ENCODE measurements at regions not wholly inside any gene's neighbourhood (a gene's known extent, or its start where the extent isn't known, plus 50 kb on each side); places are given as distances from the start of the nearest gene placed in this dataset.

- no peak overlapping the region for H3K4me2 ChIP-seq (ENCODE audit: low read depth, low read length)
- H3K27ac ChIP-seq (ENCODE audit: low read length): no peak overlapping the region
- H2AFZ ChIP-seq (ENCODE audit: low read length): no peak overlapping the region
- H3K4me3 ChIP-seq (ENCODE audit: low read length): no peak overlapping the region
- H3K4me1 ChIP-seq (ENCODE audit: low read length): no peaks in the 10 kb centered on the region
- H3K9me3 ChIP-seq (replicated peaks; ENCODE audit: insufficient read depth, low read length): no peaks in the 10 kb centered on the region
- no peaks in the 10 kb centered on the region for H3K9me2 ChIP-seq (replicated peaks; ENCODE audit: insufficient read depth, low read length)
- H3F3A ChIP-seq (ENCODE audit: insufficient read depth, low read length): no peaks in the 10 kb centered on the region
- no peaks in the 10 kb centered on the region for H3K27me3 ChIP-seq (replicated peaks; ENCODE audit: insufficient read depth, low read length)
- H4K20me1 ChIP-seq (ENCODE audit: insufficient read depth, low read length): no peaks in the 10 kb centered on the region
- TF ChIP-seq EZH2 (optimal IDR thresholded peaks at IDR 0.05; ENCODE audit: low read depth, low read length) (no peak), CTCF (IDR thresholded peaks at IDR 0.05; ENCODE audit: low read length) (no peak), EZH2phosphoT487 (IDR thresholded peaks at IDR 0.05; ENCODE audit: low read length) (no peak)
- no peaks in the 10 kb centered on the region for H3K79me2 ChIP-seq (ENCODE audit: low read length)
- no peak for DNase-seq
- H3K9ac ChIP-seq (ENCODE audit: low read length): no peak overlapping the region
- H3K36me3 ChIP-seq (replicated peaks; ENCODE audit: insufficient read depth, low read length): no peaks in the 10 kb centered on the region
Observed at GRCh38 chr6:90712114-90712513, 125.2 kb upstream of the MAP3K7 start.

DNA sequence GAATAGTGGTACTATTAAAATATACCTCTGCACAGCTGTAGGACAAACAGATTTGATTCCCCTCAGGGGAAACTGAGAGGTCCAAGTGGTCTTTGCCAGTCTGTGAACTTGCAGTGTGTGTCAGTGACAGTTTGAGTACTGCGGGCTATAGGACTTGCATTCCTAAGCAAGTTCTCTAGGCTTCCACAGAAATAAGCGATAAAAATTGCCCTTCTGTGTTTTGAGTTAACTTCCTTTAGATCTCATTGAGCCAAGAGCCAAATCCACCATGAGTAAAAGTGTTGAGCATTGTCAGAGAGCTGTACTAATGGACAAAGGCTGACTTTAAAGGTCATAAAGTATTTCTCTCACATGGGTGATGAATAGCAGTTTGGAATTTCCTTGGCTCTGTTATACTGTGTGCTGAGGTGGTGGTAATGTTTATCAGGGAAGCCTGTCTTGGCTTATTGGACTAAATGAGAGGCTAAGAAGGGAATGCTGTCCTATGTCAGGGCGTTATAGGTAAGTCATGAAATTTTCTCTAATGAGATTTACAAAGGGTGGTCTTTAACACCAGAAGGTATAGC, 122.6 kb upstream of the MAP3K7 start:
- TF ChIP-seq EZH2 (optimal IDR thresholded peaks at IDR 0.05; ENCODE audit: low read depth, low read length) (no peak), CTCF (IDR thresholded peaks at IDR 0.05; ENCODE audit: low read length) (no peak), EZH2phosphoT487 (IDR thresholded peaks at IDR 0.05; ENCODE audit: low read length) (no peak)
- H3K9me3 ChIP-seq (replicated peaks; ENCODE audit: insufficient read depth, low read length): no peaks in the 10 kb centered on the region
- H3K9me2 ChIP-seq (replicated peaks; ENCODE audit: insufficient read depth, low read length): no peaks in the 10 kb centered on the region
- H3K36me3 ChIP-seq (replicated peaks; ENCODE audit: insufficient read depth, low read length): no peaks in the 10 kb centered on the region
- no peaks in the 10 kb centered on the region for H3K4me1 ChIP-seq (ENCODE audit: low read length)
- no peak overlapping the region for H3K4me2 ChIP-seq (ENCODE audit: low read depth, low read length)
- no peak for DNase-seq
- no peak overlapping the region for H3K9ac ChIP-seq (ENCODE audit: low read length)
- no peak overlapping the region for H3K27ac ChIP-seq (ENCODE audit: low read length)
- no peaks in the 10 kb centered on the region for H3F3A ChIP-seq (ENCODE audit: insufficient read depth, low read length)
- H3K4me3 ChIP-seq (ENCODE audit: low read length): no peak overlapping the region
- no peak overlapping the region for H2AFZ ChIP-seq (ENCODE audit: low read length)
- H3K79me2 ChIP-seq (ENCODE audit: low read length): no peaks in the 10 kb centered on the region
- no peaks in the 10 kb centered on the region for H3K27me3 ChIP-seq (replicated peaks; ENCODE audit: insufficient read depth, low read length)
- no peaks in the 10 kb centered on the region for H4K20me1 ChIP-seq (ENCODE audit: insufficient read depth, low read length)

- H3K79me2 ChIP-seq (ENCODE audit: low read length): no peaks in the 10 kb centered on the region
- no peaks in the 10 kb centered on the region for H4K20me1 ChIP-seq (ENCODE audit: insufficient read depth, low read length)
- no peaks in the 10 kb centered on the region for H3K4me1 ChIP-seq (ENCODE audit: low read length)
- H3K9ac ChIP-seq (ENCODE audit: low read length): no peak overlapping the region
- TF ChIP-seq CTCF (IDR thresholded peaks at IDR 0.05; ENCODE audit: low read length) (no peak), EZH2 (optimal IDR thresholded peaks at IDR 0.05; ENCODE audit: low read depth, low read length) (no peak), EZH2phosphoT487 (IDR thresholded peaks at IDR 0.05; ENCODE audit: low read length) (no peak)
- no peak overlapping the region for H2AFZ ChIP-seq (ENCODE audit: low read length)
- DNase-seq: no peak
- no peak overlapping the region for H3K4me3 ChIP-seq (ENCODE audit: low read length)
- H3K9me3 ChIP-seq (replicated peaks; ENCODE audit: insufficient read depth, low read length): no peaks in the 10 kb centered on the region
- H3K27ac ChIP-seq (ENCODE audit: low read length): no peak overlapping the region
- H3K27me3 ChIP-seq (replicated peaks; ENCODE audit: insufficient read depth, low read length): no peaks in the 10 kb centered on the region
- no peaks in the 10 kb centered on the region for H3K36me3 ChIP-seq (replicated peaks; ENCODE audit: insufficient read depth, low read length)
- no peak overlapping the region for H3K4me2 ChIP-seq (ENCODE audit: low read depth, low read length)
- no peaks in the 10 kb centered on the region for H3K9me2 ChIP-seq (replicated peaks; ENCODE audit: insufficient read depth, low read length)
- no peaks in the 10 kb centered on the region for H3F3A ChIP-seq (ENCODE audit: insufficient read depth, low read length)
Observed at GRCh38 chr6:90708206-90708737, 121.4 kb upstream of the MAP3K7 start.

All from MM.1S (cell line).